Cardiac muscle cell (in vitro differentiated cells and primary cell): ENCODE measurements at regions not wholly inside any gene's neighbourhood (a gene's known extent, or its start where the extent isn't known, plus 50 kb on each side); places are given as distances from the start of the nearest gene placed in this dataset.
A peak's percentile ranks its signal among the peaks of the same experiment; 100 is the strongest.

ENCODE experiments used
- DNase-seq, 2 donors: peaks; one replicate each; pipeline versions ENCODE4 v3.0.0 to v3.0.0-alpha.2; 2010 to 2017; ENCODE audit warnings: low read depth in 1 of 2, low spot score in 1 of 2
- H3K27ac ChIP-seq: fragments of 200-600 bp; sonication (generic); 2 replicates; pipeline ENCODE4 v1.5.1; 2016
- H3K27me3 ChIP-seq: fragments of 200-600 bp; sonication (generic); 2 replicates; pipeline ENCODE4 v1.6.0; 2016; ENCODE audit warnings: control low read depth
- H3K36me3 ChIP-seq: fragments of 200-600 bp; sonication (generic); 2 replicates; pipeline ENCODE4 v1.5.1; 2016; ENCODE audit warnings: control low read depth
- H3K4me1 ChIP-seq: fragments of 200-600 bp; sonication (generic); 2 replicates; pipeline ENCODE4 v1.8.1; 2017; ENCODE audit warnings: low read depth, mild to moderate bottlenecking, mixed run types
- H3K4me3 ChIP-seq: fragments of 200-600 bp; sonication (generic); 2 replicates; pipeline ENCODE4 v1.5.1; 2016; ENCODE audit warnings: mild to moderate bottlenecking
- H3K9me3 ChIP-seq: fragments of 200-600 bp; sonication (generic); 2 replicates; pipeline ENCODE4 v1.5.1; 2017; ENCODE audit warnings: low read depth, mild to moderate bottlenecking, control low read depth
- CTCF ChIP-seq: IDR thresholded peaks from 2 replicates; pipeline ENCODE4 v1.5.1; 2012; ENCODE audit warnings: low read depth, mild to moderate bottlenecking, low read length

GRCh38 chr2:153179808-153180207, 298.8 kb downstream of the RPRM start:
- H3K27me3 ChIP-seq, result no peaks in the 10 kb centered on the region
- H3K4me1 ChIP-seq, result no peaks in the 10 kb centered on the region
- no peak for TF ChIP-seq CTCF
- no peak overlapping the region for H3K27ac ChIP-seq
- no peak overlapping the region for H3K4me3 ChIP-seq
- DNase-seq, result no peak
- H3K36me3 ChIP-seq, result no peaks in the 10 kb centered on the region
- no peaks in the 10 kb centered on the region for H3K9me3 ChIP-seq

GRCh38 chr2:153169609-153170008, 309.0 kb downstream of the RPRM start:
- no peaks in the 10 kb centered on the region for H3K27me3 ChIP-seq
- no peak for TF ChIP-seq CTCF
- no peak for DNase-seq
- H3K4me1 ChIP-seq, result peaks cover 4% of the 10 kb centered on the region
- H3K27ac ChIP-seq, result no peak overlapping the region
- no peaks in the 10 kb centered on the region for H3K9me3 ChIP-seq
- no peak overlapping the region for H3K4me3 ChIP-seq
- H3K36me3 ChIP-seq, result no peaks in the 10 kb centered on the region

- DNase-seq, result no peak
- peaks cover 12% of the 10 kb centered on the region for H3K4me1 ChIP-seq
- no peak overlapping the region for H3K4me3 ChIP-seq
- H3K36me3 ChIP-seq, result no peaks in the 10 kb centered on the region
- no peak overlapping the region for H3K27ac ChIP-seq
- TF ChIP-seq CTCF, result no peak
- H3K9me3 ChIP-seq, result no peaks in the 10 kb centered on the region
- H3K27me3 ChIP-seq, result no peaks in the 10 kb centered on the region
These were observed 313.5 kb downstream of the RPRM start for GRCh38 chr2:153165021-153165420.

- no peaks in the 10 kb centered on the region for H3K27me3 ChIP-seq
- no peak overlapping the region for H3K4me3 ChIP-seq
- DNase-seq, result peak in 1 of 2 donors; percentile 59
- no peaks in the 10 kb centered on the region for H3K36me3 ChIP-seq
- no peak overlapping the region for H3K27ac ChIP-seq
- H3K4me1 ChIP-seq, result peaks cover 12% of the 10 kb centered on the region
- TF ChIP-seq CTCF, result no peak
- H3K9me3 ChIP-seq, result no peaks in the 10 kb centered on the region
These were observed 315.5 kb downstream of the RPRM start for GRCh38 chr2:153163055-153163454.

GRCh38 chr2:153156743-153157142, 321.8 kb downstream of the RPRM start:
- no peak for TF ChIP-seq CTCF
- no peaks in the 10 kb centered on the region for H3K36me3 ChIP-seq
- H3K27me3 ChIP-seq, result no peaks in the 10 kb centered on the region
- no peak overlapping the region for H3K4me3 ChIP-seq
- DNase-seq, result peak in 1 of 2 donors; percentile 60
- H3K9me3 ChIP-seq, result no peaks in the 10 kb centered on the region
- H3K4me1 ChIP-seq, result peaks cover 14% of the 10 kb centered on the region
- H3K27ac ChIP-seq, result peak overlapping the region; percentile 22

GRCh38 chr2:153152036-153152435, 326.5 kb downstream of the RPRM start:
- H3K4me1 ChIP-seq, result peaks cover 7% of the 10 kb centered on the region
- no peaks in the 10 kb centered on the region for H3K36me3 ChIP-seq
- H3K27me3 ChIP-seq, result no peaks in the 10 kb centered on the region
- DNase-seq, result no peak
- no peaks in the 10 kb centered on the region for H3K9me3 ChIP-seq
- H3K4me3 ChIP-seq, result no peak overlapping the region
- TF ChIP-seq CTCF, result no peak
- no peak overlapping the region for H3K27ac ChIP-seq
